Activated CD4-positive, alpha-beta T cell treated with anti-CD3 and anti-CD28 coated beads, Interleukin-2, amount 50 U/mL, for 24 hours (primary cell): ENCODE measurements at regions not wholly inside any gene's neighbourhood (a gene's known extent, or its start where the extent isn't known, plus 50 kb on each side); places are given as distances from the start of the nearest gene placed in this dataset.

Experiments
- DNase-seq, 2 donors: peaks; one replicate each; pipeline ENCODE4 v3.0.0-alpha.2; 2020; ENCODE audit warnings: low read depth in 1 of 2, low spot score in 1 of 2

GRCh38 chr7:156234192-156234591 lies 406.4 kb upstream of the RNF32 start:
- no peak for DNase-seq

DNA sequence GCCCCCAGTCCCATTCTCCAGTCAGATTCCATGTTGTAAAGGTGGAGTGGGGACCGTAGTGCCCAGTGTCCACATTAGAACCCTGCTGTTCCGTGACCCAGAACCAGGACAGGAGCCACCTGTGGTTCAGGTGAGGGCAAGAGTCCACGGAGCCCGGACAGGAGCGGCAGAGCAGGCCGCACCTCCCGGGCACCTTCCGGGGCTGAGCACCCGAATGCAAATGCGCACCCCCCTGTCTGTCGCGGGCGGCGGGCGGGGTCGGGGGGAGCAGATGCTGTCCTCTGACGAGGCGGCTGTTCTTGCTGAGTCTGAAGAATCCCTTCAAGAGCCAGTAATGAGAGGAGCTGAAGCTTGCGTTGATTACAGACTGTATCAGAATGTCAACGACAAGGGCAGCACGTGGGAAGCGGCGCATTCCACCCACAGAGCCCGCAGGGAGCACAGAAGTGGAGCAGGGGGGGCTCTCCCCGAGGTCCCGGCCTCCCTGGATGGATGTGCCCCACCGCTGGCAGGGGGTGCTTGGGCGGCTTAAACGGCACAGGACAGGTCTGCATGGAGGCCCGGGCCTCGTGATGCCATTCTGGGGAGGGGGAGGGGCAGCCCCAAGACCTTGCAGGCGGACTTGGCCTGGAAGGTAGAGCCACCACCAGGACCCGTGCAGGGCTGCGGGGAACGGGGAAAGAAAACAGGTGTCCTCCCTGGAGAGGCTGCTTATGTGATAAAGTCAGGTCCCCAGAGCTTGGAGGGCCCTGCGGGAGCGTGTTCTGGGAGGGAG lies 407.5 kb upstream of the RNF32 start:
- no peak for DNase-seq

DNA sequence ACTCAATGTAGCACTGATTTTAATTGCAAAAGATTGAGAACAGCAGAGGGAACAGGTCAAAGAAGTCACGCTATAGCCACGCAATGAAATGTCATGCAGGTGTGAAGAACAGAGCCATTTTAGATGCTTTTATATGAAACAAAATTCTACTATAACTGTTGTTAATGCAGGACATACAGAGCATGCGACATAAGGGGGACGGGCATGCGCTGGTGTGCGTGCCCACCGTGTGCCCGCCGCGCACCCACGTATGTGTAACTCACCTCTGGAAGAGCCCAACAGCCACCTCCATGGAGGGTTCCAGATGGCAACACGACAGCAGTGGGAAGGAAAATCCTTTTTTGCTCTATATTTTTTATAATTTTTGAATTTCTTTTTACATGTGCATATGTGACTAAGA lies 410.0 kb upstream of the RNF32 start:
- no peak for DNase-seq

- DNase-seq = no peak
These were observed 412.6 kb upstream of the SHH start for GRCh38 chr7:156224833-156225225.

- no peak for DNase-seq
These were observed 411.9 kb upstream of the SHH start for GRCh38 chr7:156223935-156224832.

DNA sequence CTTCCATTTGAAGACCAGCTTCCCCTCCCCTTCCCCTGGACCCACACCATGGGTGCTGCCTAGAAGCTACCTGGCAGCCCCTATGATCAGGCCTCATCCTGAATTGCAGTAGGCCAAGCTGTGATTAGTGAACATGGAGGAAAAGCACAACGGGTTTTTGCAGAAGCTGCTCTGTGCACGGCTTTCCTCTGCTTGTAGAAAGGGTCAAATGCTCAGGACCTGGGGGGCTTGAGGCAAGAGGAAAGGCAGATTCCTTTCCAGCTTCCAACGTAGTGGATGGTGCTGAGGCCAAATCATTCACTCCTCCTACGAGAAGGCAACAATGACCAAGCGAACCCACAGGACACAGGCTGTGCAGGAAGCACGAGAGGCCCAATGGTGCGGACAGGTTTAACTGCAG lies 410.3 kb upstream of the SHH start:
- DNase-seq = no peak

- no peak for DNase-seq
These were observed 409.9 kb upstream of the SHH start for GRCh38 chr7:156222151-156222550.

- no peak for DNase-seq
These were observed 408.4 kb upstream of the SHH start for GRCh38 chr7:156220701-156221100.

- DNase-seq = no peak
These were observed 407.9 kb upstream of the SHH start for GRCh38 chr7:156220078-156220605.

DNA sequence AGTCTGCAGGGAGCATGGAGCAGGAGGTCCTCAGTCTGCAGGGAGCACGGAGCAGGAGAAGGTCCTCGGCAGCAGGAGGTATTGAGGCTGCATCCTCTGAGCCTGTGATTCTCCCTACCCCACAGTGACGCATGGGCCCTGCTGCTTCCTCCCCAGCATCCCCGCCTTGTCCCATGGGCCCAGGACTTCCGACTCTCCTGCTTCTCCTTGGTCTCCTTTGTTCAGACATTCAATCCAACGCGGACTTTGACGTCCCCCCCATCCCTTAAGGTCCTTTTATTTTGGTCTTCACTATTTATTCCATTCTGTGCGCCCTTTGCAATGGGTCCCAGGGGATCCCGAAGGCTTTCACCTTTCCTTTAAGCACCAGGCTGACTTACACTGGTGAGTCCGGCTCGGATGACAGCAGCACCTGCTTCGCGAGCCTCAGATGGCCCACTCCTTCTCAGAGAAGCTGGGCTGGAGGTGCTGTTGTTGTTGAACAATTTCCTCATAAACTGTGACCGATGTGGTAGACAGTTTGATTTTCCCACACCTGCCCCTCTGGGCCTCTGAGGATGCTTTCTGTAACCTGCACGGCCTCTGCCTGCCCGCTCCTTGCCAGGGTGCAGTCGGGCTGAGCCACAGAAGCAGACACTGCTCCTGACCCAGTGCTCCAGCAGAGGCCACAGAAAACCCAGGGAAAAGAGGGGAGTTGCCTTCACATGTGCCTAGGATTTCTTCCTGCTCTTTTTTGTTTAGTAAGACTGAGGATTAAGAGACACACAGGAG lies 407.2 kb upstream of the SHH start:
- no peak for DNase-seq

GRCh38 chr7:156218544-156219306 lies 406.5 kb upstream of the SHH start:
- no peak for DNase-seq

DNA sequence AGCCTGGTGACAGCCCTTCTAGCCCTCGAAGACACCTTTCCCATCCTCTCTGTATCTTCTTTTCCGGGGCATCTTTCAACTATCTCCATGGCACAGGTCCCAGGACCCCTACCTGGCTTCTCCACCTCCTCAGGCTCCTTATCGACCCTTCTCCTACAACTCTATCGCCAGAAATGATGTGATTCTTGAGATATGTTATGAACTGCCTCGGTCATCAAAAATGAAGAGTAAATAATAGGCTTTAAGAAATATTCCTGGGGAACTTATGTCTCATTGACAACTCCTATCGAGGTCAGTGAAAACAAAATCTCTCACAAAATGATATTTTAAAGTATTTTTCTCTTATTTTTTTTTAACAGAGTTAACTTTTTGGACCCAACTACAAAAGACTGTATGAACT lies 405.5 kb upstream of the SHH start:
- no peak for DNase-seq

DNA sequence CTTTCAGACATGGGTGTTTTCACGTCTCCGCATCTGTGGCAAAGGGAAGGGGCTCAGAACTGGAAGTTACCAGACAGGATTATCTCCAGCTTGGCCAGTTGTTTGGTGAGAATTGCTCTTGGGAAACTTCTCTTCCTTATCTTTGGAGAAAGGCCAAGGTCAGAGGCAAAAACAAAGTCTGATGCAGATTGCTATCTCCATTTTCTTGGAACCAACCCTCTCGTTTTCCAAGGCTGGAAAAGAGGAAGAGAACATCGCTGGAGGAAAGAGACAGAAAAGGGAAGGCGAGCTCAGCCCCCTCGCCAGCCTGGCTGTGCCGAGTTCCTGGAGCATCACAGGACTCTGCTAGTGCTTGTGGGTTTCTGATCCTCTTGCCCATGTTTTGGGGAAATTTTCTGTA lies 396.8 kb upstream of the SHH start:
- DNase-seq = no peak

GRCh38 chr7:156207306-156207705 lies 395.0 kb upstream of the SHH start:
- no peak for DNase-seq

- DNase-seq = no peak
These were observed 393.9 kb upstream of the SHH start for GRCh38 chr7:156206174-156206573.

DNA sequence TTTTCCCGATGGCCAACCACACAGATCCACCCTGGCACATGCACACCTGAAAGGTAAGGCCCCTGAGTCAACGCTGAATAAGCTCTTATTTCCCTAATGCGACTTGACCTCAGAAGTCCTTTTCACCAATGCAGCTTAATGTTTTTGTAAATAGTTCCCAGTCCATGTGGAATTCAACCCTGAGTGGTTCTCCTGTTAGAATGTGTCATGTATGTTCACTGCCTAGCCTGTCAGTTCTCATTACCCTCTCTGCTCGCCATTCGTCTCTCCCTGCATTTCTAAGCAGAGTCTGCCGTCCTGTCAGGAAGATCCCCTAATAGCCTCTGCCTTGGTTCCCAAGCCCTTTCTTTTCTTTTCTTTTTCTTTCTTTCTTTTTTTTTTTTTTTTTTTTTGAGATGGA lies 392.6 kb upstream of the SHH start:
- no peak for DNase-seq

DNA sequence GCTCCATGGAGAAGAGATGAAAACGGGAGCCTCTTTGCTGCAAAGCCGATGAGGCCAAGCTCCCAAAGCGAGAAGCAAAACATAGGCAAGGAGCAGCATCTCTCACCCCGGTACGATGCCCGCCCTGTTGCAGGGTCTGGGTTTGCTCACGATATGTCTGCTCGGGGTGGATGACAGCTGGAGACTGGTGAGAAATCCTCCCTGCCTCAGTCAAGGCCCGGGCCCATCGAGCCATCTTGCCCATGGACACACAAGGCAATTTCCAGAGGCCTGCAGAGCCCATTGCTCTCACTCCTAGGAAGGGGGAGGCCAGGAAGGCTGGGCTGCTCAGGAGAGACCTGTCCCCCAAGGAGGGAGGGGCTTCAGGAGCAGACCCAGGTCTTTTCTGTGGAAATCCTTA lies 391.7 kb upstream of the SHH start:
- no peak for DNase-seq

GRCh38 chr7:156198277-156198676 lies 386.0 kb upstream of the SHH start:
- no peak for DNase-seq

DNA sequence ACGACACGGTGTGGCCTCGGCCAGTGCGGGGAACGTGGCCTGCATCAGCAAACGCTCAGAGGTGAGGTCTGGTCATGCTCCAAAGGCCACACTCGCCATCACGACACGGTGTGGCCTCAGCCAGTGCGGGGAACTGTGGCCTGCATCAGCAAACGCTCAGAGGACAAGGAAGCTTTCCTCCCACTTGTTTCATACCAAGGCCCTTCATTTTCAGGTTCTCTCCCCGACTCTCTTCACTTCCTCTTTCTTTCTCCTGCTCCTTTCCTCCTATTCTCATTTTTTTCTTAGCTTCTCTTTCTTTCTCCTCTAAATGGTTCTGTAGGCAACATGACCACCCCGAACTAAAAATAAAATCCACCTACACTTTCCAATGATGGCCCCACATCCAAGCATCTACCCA lies 384.4 kb upstream of the SHH start:
- no peak for DNase-seq

GRCh38 chr7:156195276-156195675 lies 383.0 kb upstream of the SHH start:
- DNase-seq = no peak

- no peak for DNase-seq
These were observed 382.6 kb upstream of the SHH start for GRCh38 chr7:156194813-156195212.
